Ectodermal cell (in vitro differentiated cells): ENCODE measurements at regions not wholly inside any gene's neighbourhood (a gene's known extent, or its start where the extent isn't known, plus 50 kb on each side); places are given as distances from the start of the nearest gene placed in this dataset.

Experiments
- H3K27ac ChIP-seq: 2 replicates; pipeline ENCODE4 v1.7.0; 2013; ENCODE audit warnings: mild to moderate bottlenecking, low read depth, low read length; ENCODE audit not compliant: insufficient read depth, poor library complexity, severe bottlenecking
- H3K27me3 ChIP-seq: 2 replicates; pipeline ENCODE4 v1.7.0; 2013; ENCODE audit warnings: mild to moderate bottlenecking, low read length; ENCODE audit not compliant: insufficient read depth, control insufficient read depth, poor library complexity, severe bottlenecking
- H3K36me3 ChIP-seq: one replicate; pipeline ENCODE4 v1.7.0; 2013; ENCODE audit warnings: low read length; ENCODE audit not compliant: control insufficient read depth, insufficient read depth
- H3K4me1 ChIP-seq: one replicate; pipeline ENCODE4 v1.7.0; 2013; ENCODE audit warnings: low read length; ENCODE audit not compliant: control insufficient read depth, insufficient read depth
- H3K4me3 ChIP-seq: 2 replicates; pipeline ENCODE4 v1.7.0; 2013; ENCODE audit warnings: low read depth, low read length, control low read depth; ENCODE audit not compliant: insufficient read depth
- H3K9me3 ChIP-seq: 2 replicates; pipeline ENCODE4 v1.7.0; 2013; ENCODE audit warnings: mild to moderate bottlenecking, low read length, moderate library complexity; ENCODE audit not compliant: control insufficient read depth
- WGBS, 2 experiments: methylation state at CpG; one replicate each; pipeline ENCODE4 v1.1.7; 2013; ENCODE audit warnings: missing lambda C conversion rate in 2 of 2; 5-methylcytosine and 5-hydroxymethylcytosine counted together

DNA sequence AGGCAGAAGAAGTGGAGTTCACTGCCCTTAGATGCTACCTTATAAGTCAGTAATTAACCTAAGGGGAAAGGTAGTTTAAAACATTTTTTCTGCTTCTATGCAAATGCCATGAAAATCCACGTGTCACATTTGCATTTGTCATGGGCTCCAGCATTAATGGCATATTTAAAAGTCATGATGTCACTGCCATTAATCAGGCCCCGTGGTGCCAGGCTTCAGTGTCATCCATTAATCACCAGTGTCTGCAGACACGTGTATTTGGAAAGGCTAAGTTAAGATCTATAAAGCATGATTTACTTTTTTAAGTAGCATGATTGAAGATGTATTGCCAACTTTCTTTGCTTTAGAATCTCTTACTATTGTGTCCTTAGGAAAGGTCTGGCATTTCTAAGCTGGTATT is 857.8 kb downstream of the TUSC7 start:
- Histone ChIP-seq H3K4me3 (no peak overlapping the region), H3K27ac (no peak overlapping the region), H3K27me3 (no peaks in the 10 kb centered on the region), H3K4me1 (no peaks in the 10 kb centered on the region), H3K36me3 (no peaks in the 10 kb centered on the region), H3K9me3 (no peaks in the 10 kb centered on the region)
- WGBS, 2 experiments: 83 to 90% methylated on average over 3 of the region's 3 CpGs

DNA sequence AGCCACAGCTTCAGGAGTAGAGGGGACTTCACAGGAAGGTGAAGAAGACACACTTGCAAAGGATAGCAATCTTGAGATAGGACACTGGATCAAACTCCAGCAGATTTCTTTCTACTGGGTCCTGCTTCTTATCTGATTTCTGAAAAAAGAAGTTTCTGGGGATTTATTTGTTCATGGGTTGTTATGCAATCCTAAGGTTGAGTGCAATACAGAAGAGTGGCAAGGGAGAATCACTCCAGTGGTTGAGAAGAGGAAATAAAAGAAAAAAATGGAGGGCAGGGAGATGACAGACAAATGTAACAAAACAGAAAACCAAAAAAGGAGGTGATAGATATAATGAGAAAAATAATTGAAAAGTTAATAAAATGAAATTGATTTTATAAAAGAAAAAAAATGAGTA is 858.3 kb downstream of the TUSC7 start:
- Histone ChIP-seq H3K4me3 (no peak overlapping the region), H3K4me1 (no peaks in the 10 kb centered on the region), H3K36me3 (no peaks in the 10 kb centered on the region), H3K9me3 (no peaks in the 10 kb centered on the region), H3K27ac (no peak overlapping the region), H3K27me3 (no peaks in the 10 kb centered on the region)

DNA sequence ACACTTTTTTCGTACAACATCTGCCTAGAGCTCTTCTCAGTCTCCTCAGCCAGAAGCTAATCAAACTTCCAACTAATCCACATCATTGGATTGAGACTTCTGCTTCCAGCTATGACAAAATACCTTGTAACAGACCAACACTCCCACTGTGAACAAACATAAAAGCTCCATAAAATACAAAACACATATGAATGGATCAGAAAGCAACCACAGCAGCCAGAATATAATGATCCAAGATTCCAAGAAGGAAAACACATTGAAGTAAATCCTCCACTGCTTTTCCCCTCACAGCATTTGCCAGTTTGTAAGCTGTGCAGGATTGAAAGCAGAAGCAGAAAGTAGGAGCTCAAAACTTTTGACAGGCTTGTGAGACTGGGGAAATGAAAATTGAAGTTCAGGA is 863.2 kb downstream of the TUSC7 start:
- no peak overlapping the region for H3K27ac ChIP-seq
- H3K4me3 ChIP-seq: no peak overlapping the region
- H3K4me1 ChIP-seq: no peaks in the 10 kb centered on the region
- no peaks in the 10 kb centered on the region for H3K36me3 ChIP-seq
- no peaks in the 10 kb centered on the region for H3K9me3 ChIP-seq
- no peaks in the 10 kb centered on the region for H3K27me3 ChIP-seq
- 91 to 98% methylated on average over 1 of the region's 1 CpG for WGBS, 2 experiments

DNA sequence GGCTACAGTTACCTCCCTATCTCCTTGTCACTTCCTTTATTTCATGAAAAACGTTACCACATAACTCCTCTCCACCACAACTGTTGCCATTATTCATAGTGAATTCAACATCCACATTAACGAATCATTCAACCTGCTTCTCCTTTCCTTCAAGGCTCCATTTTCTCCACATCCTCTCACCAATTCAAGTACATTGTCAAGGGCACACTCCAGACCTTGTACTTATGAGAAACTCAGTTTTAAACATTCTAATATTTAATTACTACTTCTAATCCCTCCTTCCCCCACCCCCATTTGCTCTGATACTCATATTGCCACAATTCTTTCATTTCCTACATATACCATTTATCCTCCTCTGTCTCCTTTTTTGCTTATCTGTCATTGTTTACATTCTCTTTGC is 871.2 kb downstream of the TUSC7 start:
- WGBS, 2 experiments: 84 to 88% methylated on average over 2 of the region's 2 CpGs
- H3K27me3 ChIP-seq: no peaks in the 10 kb centered on the region
- H3K27ac ChIP-seq: no peak overlapping the region
- no peaks in the 10 kb centered on the region for H3K4me1 ChIP-seq
- no peak overlapping the region for H3K4me3 ChIP-seq
- no peaks in the 10 kb centered on the region for H3K9me3 ChIP-seq
- no peaks in the 10 kb centered on the region for H3K36me3 ChIP-seq

DNA sequence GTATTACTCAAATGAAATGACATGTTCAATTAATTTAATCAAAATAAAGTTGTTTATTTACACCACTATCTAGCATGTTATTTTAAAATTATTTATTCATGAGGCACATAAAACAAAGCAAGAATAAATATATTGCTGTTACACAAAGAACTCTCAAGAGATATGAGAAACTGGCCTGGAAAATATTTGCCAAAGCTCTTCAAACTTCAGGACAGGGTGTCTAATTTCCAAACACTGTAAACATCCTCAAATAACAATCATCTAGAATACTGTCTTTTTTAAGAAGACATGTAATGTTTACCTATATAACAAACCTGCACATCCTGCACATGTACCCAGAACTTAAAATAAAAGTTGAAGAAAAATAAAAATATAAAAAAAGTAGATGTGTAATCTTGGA is 876.6 kb downstream of the TUSC7 start:
- H3K36me3 ChIP-seq: no peaks in the 10 kb centered on the region
- H3K4me3 ChIP-seq: no peak overlapping the region
- no peaks in the 10 kb centered on the region for H3K27me3 ChIP-seq
- H3K4me1 ChIP-seq: no peaks in the 10 kb centered on the region
- no peak overlapping the region for H3K27ac ChIP-seq
- H3K9me3 ChIP-seq: no peaks in the 10 kb centered on the region

DNA sequence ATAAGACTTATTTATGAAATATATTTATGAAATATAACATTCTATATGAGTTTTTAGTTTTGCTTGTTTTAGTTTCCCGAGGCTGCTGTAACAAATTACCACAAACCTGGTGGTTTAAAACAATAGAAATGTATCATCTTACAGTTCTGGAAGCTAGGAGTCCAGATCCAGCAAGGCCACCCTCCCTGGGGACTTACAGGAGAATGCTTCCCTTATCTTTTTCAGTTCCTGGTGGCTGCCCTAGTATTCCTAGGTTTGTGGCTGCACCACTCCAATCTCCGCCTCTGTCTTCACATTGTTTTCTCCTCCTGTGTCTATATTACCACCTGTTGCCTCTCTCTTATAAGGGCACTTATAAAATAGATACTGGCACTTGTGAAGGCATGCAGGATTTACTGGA is 877.8 kb downstream of the TUSC7 start:
- no peak overlapping the region for H3K27ac ChIP-seq
- 78 to 91% methylated on average over 1 of the region's 2 CpGs for WGBS, 2 experiments
- no peaks in the 10 kb centered on the region for H3K36me3 ChIP-seq
- H3K9me3 ChIP-seq: no peaks in the 10 kb centered on the region
- no peaks in the 10 kb centered on the region for H3K27me3 ChIP-seq
- no peak overlapping the region for H3K4me3 ChIP-seq
- no peaks in the 10 kb centered on the region for H3K4me1 ChIP-seq

DNA sequence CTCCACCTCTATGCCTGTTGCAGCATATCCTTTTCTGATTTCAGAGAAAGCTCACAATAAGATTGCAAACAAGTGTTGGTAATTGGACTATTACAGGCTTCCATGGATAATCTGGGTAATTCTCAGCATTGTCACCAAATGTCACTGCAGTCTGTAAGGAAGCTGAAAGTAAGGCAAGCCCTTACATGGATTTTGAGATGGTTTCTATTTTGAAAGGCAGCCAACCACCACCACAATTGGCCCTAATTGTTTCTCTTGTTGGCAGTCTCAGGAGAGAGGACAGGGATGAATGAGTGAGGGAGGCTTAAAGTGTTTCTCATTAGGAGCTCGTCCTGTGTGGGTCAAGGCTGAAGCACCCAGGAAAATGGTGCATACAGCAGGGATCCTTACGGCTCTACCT is 879.9 kb downstream of the TUSC7 start:
- H3K4me1 ChIP-seq: no peaks in the 10 kb centered on the region
- H3K4me3 ChIP-seq: no peak overlapping the region
- no peaks in the 10 kb centered on the region for H3K36me3 ChIP-seq
- no peaks in the 10 kb centered on the region for H3K27me3 ChIP-seq
- H3K27ac ChIP-seq: no peak overlapping the region
- WGBS, 2 experiments: 33 to 35% methylated on average over 2 of the region's 2 CpGs
- no peaks in the 10 kb centered on the region for H3K9me3 ChIP-seq

DNA sequence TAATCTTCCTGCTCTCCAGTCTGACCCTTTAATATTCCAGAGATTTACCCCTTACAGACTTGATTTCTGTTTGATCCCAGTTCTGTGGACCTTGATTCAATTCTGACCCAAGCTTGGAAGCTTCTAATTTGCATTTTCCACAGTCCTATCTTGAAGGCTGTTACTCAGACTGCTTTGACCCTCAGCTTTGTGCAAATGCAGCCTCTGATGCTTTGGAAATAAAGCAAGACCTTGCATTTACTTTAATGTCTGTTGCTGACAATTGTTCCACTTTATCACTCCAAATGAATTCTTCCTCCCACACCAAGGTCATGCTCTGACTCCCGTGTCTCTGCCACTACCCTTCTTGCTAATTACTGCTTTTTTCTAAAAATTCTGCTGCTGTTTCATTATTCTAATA is 886.0 kb downstream of the TUSC7 start:
- Histone ChIP-seq H3K9me3 (no peaks in the 10 kb centered on the region), H3K36me3 (no peaks in the 10 kb centered on the region), H3K4me3 (no peak overlapping the region), H3K27ac (no peak overlapping the region), H3K27me3 (no peaks in the 10 kb centered on the region), H3K4me1 (peaks cover 3% of the 10 kb centered on the region)
- 90 to 92% methylated on average over 1 of the region's 1 CpG for WGBS, 2 experiments

DNA sequence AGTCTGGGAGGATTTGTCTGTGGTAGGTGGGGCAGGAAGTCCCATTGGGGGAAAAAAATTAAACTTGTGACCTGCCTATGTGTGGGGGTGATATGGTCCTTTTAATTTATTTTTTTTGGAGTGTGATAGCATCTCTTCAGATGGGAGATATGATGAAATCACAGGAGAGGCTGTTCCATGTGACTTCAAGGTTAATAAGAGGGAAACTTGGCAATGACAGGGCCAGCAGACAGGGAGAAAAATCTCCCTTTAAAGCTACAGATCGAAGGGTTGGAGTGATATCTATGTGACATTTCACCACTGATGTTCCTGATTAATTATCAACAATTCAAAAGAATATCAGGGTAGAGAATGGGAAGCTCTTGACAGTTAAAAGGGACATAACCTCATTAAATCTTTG is 886.9 kb downstream of the TUSC7 start:
- Histone ChIP-seq H3K4me1 (peaks cover 3% of the 10 kb centered on the region), H3K27me3 (no peaks in the 10 kb centered on the region), H3K4me3 (no peak overlapping the region), H3K27ac (no peak overlapping the region), H3K9me3 (no peaks in the 10 kb centered on the region), H3K36me3 (no peaks in the 10 kb centered on the region)
- 83% methylated on average over 1 of the region's 1 CpG; no CpG with 5 or more reads in 1 of the 2 experiments for WGBS, 2 experiments

DNA sequence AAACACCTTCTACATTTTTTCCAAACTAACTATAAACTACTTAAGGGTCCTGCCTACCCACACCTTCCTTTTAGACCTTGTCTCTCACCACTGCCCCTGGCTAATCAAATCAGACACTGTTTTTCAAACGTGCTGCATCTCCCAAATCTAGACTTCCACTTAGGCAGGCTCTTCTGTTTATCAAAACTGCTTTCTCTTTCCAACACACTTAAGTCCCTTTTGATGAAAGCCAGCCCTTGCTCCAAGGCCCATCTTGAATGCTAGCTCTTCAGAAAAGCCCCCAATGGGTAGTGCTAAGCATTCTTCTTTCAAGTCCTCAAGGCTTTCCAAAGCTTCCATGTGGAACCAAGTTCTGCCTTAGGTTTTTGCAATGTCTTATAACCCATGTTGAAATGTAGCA is 888.3 kb downstream of the TUSC7 start:
- 76 to 80% methylated on average over 1 of the region's 1 CpG for WGBS, 2 experiments
- H3K27me3 ChIP-seq: no peaks in the 10 kb centered on the region
- H3K4me3 ChIP-seq: no peak overlapping the region
- no peaks in the 10 kb centered on the region for H3K9me3 ChIP-seq
- peaks cover 14% of the 10 kb centered on the region for H3K4me1 ChIP-seq
- no peaks in the 10 kb centered on the region for H3K36me3 ChIP-seq
- no peak overlapping the region for H3K27ac ChIP-seq

DNA sequence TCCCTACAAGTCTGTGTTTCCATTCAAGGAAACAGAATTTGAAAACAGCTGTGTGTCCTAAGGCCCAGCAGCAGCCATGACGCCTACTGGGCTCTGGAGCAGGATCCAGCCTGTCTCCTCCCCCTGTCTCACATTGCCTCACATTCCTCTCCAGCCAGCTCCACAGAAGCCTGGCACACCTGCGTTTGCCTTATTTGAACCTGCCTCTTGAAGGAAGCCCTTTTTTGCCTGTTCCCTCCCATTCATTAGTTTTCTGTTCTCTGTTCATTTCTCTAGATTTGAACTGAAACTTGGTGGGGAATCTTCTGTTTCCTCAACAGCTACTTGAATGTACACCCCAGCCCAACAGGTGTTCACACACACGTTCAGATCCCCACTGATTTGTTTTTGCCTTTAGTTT is 890.5 kb downstream of the TUSC7 start:
- WGBS, 2 experiments: 81 to 84% methylated on average over 3 of the region's 3 CpGs
- Histone ChIP-seq H3K4me3 (no peak overlapping the region), H3K9me3 (no peaks in the 10 kb centered on the region), H3K36me3 (no peaks in the 10 kb centered on the region), H3K27ac (no peak overlapping the region), H3K4me1 (peaks cover 21% of the 10 kb centered on the region), H3K27me3 (no peaks in the 10 kb centered on the region)
